GF-D8 (cell line): ENCODE measurements at regions not wholly inside any gene's neighbourhood (a gene's known extent, or its start where the extent isn't known, plus 50 kb on each side); places are given as distances from the start of the nearest gene placed in this dataset.

Experiments used
- DNase-seq: peaks from one replicate; lab custom pipeline; 2025; lab: John Stamatoyannopoulos, UW

DNA sequence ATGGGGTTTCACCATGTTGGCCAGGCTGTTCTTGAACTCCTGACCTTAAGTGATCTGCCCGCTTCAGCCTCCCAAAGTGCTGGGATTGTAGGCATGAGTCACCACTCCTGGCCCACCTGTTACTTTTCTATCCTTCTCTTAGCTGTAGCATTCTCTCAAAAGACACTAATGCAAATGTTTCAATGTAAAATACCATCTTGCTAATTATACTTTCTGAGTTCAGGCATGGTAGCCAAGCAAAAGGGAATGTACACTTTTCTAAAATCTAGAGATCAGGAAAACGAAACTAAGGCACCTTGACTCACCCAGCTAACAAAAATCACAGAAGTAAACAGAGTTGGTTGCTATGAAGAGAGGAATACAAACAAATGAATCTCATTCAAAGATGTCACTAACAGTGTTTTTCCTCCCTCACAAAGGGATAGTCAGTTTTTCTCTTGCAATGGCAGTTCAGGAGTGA lies 401.0 kb upstream of the NRP1 start:
- DNase-seq: no peak

DNA sequence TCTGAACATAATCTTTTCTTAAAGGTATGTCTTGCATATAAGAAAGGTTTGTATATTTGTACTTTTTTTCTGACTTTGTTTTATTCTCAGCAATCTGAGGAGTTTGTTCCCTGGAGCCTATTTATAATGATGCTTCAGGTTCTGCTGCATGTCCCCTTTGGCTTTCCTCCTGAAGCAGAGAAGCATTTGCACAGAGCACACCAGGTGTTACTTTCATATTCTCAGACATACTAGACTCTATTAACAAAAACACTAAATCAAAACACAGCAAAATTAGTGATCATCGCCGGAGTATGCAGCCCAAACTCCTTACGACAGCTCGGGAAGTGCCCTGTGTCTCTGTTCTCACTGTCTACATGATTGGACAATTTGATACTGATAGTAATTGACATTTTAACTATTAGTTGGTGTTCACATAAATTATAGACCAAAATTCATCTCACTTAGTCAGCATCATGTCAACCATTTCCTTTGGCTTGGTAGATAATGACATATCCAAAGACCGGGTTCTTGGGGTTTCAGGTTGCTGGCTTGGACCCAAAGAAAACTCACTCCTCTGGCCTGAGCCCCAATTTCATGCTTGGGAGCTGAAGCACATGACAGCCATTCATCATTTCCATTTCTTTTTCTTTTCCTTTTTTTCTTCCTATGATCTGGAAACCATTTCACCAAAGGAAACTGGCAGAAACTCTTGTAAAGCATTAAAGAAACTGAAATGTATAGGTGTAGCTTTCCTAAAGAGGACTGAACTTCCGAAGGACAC lies 400.1 kb upstream of the NRP1 start:
- DNase-seq: no peak

DNA sequence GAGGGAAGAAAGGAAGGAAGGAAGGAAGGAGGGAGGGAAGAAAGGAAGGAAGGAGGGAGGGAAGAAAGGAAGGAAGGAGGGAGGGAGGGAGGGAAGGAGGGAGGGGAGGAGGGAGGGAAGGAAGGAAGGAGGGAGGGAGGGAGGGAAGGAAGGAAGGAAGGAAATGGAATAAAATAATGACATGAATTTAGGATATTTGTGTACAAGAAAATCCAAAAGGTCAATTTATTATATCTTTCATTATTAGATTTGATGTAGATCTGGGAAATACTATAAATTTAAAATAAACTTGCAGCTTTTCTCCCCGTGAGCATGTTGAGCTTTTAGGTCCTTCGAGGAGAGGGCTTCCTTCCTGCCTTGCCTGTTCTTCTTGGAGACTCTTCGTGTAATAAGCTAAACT lies 398.6 kb upstream of the NRP1 start:
- DNase-seq: no peak

DNA sequence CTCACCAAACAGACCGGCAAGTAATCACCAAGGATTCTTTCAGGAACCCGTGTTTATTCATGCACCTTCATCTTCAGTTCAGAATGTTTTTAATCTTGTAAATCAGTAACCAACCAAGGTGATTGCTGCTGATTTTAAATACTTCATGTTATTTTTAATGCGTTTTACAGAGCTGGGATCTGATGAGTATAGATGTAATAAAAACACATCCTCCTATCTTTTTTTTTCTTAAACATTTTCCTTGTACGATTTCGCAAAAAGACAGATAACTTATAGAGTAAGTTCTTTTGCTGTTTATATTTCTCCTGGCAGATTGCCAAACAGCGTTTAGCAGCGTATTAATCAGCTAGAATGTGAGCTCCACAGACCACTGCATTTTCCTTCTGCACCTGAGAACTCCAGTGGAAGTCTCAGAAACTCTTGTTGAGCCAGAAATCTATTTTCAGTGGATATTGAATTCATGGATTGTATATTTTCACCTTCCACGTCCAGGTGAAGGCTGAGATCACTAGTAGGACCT lies 397.8 kb upstream of the NRP1 start:
- no peak for DNase-seq

DNA sequence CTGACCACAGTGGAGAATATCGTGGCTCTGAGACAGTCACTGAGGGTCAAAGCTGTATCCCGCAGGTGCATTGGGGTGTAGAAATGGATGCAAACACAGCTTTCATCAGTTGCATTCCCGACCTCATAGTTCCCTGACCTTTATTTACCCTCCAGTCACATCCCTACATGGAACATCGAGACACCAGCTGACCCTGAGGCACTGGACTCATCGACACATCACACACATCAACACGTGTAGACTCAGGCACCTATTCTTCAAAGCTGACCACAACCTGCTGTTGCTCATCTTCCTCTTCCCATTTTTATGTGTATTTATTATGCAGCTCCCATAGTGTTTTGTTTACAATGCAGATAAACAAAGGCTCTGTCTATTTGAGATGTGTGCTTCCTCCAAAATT lies 396.9 kb upstream of the NRP1 start:
- DNase-seq: no peak

DNA sequence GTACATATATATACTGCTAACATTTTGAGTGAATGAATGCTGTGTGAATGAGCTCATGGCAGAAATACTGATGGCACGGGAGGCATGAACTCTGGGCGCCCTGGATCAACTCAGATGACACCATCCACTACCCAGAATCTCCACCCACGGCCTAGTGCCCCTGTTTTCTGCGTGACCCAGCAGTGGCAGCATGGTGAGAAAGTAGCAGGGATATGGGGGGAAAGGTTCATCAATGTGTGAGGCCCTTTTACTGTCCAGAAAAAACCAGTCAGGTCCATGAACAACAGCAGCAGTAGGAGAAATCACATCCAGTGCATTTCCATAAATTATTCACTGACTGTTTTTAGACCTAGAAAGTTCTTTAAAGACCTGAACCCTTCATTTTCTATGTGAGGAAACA lies 391.0 kb upstream of the NRP1 start:
- no peak for DNase-seq

DNA sequence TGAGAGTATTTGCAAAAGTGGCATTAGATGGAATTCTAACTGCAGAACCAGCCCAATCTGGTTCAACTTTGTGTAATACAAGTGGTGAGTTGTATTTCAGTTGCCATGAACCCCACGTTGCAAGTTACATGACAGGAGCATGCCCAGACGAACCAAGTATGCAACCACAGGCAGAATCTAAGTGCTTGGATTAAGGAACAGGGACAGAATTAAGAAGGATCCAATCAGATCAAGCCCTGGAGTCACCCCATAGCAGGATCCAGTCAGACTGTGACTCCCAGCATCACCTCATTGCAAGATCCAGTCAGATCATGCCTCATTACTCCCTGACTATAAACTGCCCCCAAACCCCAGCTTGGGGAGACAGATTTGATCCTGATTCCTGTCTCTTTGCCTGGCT lies 388.7 kb upstream of the NRP1 start:
- DNase-seq: no peak

DNA sequence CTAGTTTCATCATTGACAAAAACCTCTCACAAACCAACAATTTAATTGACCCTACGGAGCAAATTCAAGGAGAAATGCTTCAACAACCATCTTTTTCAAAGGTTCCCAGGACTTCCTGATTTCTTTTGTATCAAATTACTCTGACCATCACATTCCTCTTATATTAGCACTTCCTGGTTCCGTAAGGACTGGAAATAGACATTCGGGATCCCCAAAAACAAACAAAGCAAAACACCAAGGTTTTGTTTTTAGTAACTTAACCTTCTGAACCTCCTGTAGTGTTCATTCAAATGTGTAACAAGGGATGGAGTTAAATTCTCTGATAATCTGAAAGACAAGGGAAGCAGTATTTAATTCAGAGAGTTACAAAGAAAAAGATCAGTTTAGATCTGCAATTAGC lies 387.6 kb upstream of the NRP1 start:
- DNase-seq: no peak

DNA sequence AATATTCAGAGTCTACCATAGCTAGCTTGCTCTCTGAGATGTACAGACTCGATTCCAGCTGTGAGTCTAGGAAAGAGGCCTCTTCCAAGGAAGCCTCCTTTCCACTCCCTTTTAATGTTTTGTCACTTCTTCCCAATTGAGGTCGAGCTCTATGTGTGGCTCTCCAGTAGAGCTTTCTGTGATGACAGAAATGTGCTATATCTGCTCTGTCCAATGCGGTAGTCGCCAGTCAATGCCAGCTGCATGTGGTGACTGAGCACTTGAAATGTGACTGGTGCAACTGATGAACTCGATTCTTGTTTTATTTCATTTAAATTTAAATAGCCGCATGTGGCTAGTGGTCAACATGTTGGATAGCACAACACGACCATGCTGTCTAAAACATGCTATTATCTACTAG lies 387.0 kb upstream of the NRP1 start:
- DNase-seq: no peak

DNA sequence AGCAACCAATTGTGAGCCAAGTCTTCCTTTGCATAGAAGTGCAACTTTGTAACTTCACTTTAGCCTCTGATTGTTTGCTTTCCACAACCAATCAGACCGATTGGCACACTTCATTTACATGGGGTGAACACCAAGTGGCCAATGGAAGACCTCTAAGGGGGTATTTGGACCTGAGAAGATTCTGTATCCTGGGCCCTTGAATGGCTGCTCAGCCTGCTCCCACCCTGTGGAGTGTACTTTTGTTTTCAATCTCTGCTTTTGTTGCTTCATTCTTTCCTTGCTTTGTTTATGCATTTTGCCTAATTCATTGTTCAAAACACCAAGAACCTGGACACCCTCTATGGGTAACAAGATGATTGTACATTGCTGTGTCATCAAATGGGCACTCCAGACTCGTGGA lies 385.7 kb upstream of the NRP1 start:
- DNase-seq: no peak

DNA sequence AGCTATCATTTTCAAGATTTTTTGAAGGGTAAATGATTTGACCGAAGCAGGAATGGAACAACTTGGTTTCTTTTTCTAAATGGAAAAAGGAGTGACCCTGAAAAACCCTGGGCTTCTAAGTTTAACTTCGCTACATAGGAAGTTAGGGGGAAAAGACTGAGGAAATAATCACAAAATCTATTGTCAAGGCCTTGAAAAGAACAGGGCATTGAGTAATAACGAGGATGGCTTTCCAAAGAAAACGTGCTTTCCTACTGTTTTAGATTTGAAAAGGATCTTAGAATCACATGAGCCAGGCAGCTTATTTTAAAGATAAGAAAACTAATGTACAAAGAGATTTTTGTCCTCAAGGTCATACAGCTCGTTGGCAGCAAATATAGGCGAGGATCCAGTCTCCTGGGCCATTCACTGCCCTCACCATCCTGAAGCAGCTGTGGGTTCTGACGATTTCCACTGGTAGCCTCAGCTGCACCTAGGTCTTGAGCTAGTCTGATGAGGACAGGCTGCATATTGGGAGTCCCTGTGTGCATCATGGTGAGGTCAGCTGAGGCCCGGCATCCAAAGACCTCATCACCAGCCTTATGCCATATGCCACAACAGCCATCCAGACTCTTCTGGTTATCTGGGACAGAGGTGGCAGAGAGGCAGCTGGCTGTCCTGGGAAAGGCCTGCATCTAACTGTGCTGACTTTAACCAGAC lies 384.7 kb upstream of the NRP1 start:
- DNase-seq: no peak

DNA sequence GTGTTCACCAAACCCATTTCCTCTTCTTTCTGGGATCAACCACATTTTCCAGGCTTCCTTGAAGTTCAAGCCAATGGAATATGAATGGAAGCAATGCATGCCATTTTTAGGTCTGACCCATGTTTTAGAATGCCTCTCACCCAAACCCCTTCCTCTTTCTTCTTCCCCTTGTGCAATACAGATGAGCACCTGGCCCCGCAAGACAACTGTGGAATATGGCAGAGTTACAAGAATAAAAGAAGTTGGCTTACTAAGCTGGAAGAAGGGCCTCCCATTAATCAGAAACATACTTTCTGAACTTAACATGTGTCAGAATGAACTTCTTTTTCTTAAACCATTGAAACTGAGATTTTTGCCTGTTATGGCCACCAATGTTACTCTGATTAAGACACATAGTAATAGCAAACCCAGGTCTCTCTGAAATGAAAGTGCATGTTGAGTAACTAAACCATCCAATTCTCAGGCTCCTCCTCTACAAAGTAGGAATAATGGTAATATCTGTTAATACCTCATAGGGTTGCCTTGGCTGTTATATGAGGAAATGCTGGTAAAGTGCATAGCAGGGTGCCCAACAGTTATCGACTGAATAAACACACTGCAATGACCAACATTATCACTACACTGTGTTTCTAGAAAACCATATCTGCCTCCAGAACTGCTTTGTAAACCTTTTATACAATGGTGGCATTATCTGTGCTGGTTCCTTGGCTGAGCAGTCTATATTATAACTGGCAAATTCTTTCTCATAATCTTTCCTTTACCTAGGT lies 382.2 kb upstream of the NRP1 start:
- no peak for DNase-seq

DNA sequence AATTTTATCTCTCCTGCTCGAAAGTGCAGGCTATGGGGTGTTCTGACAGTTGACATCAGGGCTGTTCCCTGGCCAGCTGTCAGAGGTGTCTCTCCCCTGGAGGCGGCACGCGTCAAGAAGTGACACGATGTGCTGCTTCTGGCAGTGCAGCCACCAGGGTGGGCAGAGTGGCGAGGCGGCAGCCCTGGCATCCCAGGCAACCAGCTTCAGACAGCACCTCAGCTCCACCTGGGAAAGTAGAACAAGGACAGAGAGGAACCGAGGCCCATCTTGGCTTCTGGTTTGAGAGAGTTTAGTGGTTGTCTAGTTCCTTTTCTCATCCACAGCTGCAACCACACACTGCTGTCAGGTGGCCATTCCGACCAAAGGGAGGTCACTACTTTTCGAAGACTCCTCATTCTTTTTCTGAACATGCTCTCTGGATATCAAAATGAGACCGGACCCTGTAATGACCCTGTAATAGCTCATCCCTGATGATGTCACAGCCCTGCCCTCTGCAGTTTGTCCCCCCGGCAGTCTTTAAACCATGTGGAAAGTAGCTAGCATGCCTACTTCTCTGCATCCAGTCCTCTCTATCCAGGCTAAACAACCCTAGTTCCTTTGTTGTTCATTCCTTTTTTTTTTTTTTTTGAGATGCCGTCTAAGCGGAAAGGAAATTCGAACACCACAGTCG lies 381.0 kb upstream of the NRP1 start:
- DNase-seq: no peak

DNA sequence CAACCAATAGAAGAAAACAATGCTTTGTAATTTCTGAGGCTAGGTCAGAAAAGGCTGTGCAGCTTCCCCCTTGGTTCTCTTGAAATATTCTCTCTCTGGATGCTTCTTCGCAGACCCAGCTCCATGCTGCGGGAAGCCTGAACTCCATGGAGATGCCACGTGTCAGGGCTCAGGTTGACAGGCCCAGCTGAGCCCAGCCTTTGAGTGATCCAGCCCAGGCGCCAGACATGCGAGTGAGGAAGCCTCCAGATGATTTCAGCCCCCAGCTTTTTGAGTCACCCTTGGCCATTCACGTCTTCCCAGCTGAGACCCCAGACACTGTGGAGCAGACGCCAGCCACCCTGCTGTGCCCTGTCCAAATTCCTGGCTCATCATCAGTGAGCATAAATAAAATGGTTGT lies 378.4 kb upstream of the NRP1 start:
- no peak for DNase-seq

DNA sequence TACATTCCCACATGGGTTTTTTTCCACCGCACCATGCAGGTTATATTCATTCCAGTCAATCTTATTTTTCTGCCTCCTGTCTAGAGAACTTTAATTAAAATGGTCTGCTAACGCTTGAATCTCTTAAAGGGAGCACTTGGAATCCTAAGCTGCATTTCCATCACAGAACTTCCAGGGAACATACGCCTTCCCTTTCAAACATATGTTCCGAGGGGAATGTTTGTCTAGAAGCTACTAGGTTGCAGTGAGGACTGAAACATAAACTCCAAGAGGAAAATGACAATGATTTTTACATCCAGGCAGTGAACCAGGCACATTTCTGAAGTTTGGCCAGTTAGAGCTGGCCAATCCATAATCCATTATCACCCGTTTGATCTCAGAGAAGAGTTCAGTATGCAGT lies 375.5 kb upstream of the NRP1 start:
- no peak for DNase-seq

DNA sequence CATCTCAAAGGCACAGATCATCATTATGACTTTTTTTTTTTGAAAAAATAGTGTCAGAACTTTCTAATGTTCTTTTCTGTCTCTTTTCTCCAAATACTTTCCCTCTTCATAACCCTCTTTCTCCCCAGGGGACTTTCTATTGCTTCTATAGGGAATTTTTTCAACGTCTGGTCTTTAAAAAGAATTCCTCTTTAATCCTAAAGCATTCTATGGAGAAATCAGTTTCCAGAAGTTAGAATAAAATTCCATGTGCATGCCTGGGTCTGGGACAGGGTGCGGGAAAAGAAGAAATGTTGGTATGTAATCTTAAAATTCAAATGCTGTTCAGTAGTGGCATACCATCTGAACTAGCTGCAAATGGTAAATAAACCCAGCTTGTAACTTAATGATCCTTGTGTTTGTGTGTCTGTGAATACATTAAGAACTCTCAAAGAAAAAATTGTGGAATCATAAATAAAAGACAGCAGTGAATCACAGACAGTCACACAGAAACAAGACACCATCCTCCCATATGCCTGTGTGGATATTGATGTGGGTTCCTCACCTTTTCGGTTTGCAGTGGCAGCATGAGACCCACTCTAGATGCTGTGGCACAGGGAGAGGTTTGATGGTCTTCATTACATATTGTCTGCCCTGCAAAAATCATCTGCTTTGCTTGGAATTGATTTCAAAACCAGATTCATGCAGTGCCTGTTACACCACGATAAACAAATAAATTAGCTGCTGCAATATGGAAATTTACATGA lies 374.7 kb upstream of the NRP1 start:
- no peak for DNase-seq

DNA sequence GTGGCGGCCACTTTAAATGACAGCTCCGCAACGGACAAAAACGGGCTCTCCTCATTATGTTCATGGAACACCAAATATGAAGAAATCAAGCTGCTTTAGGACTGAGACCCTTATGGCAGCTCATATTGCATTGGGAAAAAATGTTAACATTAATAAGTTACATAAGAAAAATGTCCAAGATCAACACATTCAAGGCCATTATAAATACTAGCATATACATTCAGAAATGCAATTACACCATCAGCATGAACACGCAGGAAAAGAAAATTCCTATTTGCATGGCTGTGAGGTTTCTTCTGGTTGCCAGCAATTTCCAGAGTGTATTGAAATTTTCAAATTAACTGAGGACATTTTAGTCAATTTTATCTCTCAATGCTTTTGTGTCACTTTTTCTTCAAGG lies 374.1 kb upstream of the NRP1 start:
- DNase-seq: no peak

DNA sequence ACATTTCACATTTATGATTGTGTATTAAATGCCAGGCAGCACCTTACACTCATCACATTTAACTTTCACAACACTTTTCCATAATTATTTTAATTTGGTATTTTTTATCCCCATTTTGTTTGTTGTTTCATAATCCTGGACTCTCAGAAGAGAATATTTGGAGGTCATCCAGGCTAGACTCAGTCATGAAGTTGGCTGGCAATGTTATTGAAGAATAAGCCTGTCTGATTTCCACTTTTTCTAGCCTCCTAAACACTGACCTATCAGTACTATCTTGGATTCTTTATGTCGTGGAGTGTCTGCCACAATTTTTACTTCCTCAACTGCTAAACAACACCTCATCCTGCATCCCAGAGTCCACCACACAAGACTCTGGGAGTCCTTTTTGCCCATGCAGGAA lies 372.3 kb upstream of the NRP1 start:
- no peak for DNase-seq

DNA sequence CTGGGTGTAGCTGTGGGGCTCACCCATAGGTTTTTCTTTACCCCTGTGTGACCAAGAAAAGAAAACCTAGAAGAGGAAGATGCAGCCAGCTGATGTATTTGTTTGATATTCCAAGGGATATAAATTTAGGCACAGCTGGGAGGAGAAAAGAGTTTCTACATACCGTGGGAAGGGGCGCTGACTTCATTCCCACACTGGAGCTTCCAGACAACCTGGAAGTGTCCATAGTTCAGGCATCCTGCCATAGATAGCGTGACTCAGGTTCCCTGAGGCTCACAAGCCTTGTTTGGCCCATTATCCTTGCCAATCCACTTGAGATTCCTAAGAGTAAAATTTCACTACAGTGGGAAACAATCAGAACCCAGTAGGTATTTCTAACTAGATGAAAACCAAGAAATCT lies 371.7 kb upstream of the NRP1 start:
- no peak for DNase-seq

DNA sequence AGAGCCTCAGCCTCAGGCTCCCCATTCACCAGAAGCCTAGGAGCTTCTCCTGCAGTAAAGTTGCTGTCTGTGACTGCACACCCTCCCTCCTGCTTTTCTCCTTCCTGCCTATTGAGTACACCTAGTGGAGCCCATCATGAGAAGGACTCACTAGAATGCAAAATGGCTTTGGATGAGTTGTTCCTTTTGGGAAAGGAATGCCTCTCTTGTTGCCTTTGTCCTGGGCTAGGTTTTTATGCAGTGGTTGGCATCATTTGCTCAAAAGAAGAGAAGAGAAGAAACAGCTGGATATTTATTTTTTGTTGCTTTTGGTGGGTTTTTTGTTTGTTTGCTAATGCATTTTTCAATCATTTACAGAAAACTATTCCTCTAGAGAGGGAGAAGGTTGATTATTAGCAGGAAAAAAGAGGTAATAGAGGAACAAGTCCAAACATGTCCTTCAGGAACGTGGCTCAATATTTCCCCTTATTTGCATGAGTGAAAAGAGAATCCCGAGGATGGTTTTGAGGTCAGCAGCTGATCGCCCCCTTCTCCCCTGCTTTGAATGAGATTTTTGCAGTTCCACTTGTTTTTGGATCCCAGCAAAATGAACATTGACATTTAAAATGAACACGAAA lies 369.9 kb upstream of the NRP1 start:
- DNase-seq: no peak
